Sigmoid colon (tissue), 4 donors: ENCODE measurements at regions not wholly inside any gene's neighbourhood (a gene's known extent, or its start where the extent isn't known, plus 50 kb on each side); places are given as distances from the start of the nearest gene placed in this dataset.

Experiments used
- CTCF ChIP-seq, 4 experiments: fragments of 450-650 bp in 3 of 4; fragments of 200-600 bp in 1 of 4; IDR thresholded peaks; one replicate each; pipeline ENCODE4 v1.5.1; 2016 to 2019; ENCODE audit warnings: antibody characterized with exemption in 4 of 4, mild to moderate bottlenecking in 3 of 4, moderate library complexity in 2 of 4
- EP300 ChIP-seq, 4 donors: sonication (generic); formaldehyde crosslinking; IDR thresholded peaks; one replicate each; pipeline ENCODE4 v1.6.1; 2017; ENCODE audit warnings: antibody characterized with exemption in 4 of 4
- POLR2A ChIP-seq, 2 donors: fragments of 450-650 bp; IDR thresholded peaks; one replicate each; pipeline ENCODE4 v1.6.1; 2016; ENCODE audit warnings: antibody characterized with exemption in 2 of 2, mild to moderate bottlenecking in 2 of 2, moderate library complexity in 2 of 2
- POLR2AphosphoS5 ChIP-seq, 4 donors: sonication (generic); formaldehyde crosslinking; IDR thresholded peaks; one replicate each; pipeline ENCODE4 v1.6.1; 2017; ENCODE audit warnings: antibody characterized with exemption in 4 of 4

DNA sequence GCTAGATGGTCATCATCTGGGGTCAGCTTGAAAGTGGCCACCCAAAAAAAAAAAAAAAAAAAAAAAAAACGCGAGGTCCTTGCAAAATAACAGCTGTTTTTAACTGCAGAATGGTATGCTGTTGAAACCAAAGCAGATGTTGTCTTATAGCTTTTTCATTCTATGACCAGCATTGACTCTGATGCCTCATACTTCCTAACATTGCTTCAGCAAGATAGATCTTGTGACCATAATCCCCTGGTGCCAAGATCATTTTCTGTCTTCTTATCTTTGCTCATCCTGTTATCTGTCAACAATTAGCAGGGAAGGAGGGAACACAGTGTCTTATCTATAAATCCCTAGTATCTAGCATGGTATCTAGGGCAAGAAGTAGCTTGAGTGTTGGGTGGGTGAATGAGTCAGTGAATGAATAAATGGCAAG lies 181.5 kb downstream of the PLPP3 start:
- TF ChIP-seq CTCF (IDR thresholded peaks at IDR 0.05) (no peak), POLR2A (IDR thresholded peaks at IDR 0.05) (no peak), EP300 (IDR thresholded peaks at IDR 0.05) (no peak), POLR2AphosphoS5 (IDR thresholded peaks at IDR 0.05) (peak in 1 of 4 donors; percentile 58)
